Heart right ventricle (tissue), 16 donors: ENCODE measurements at regions not wholly inside any gene's neighbourhood (a gene's known extent, or its start where the extent isn't known, plus 50 kb on each side); places are given as distances from the start of the nearest gene placed in this dataset.

Source experiments
- ATAC-seq, 8 donors: fragments of 200-7000 bp; cut with Tn5 transposase; one replicate each; pipeline ENCODE4 v1.9.1; 2020; ENCODE audit warnings: mild to moderate bottlenecking in 8 of 8, moderate library complexity in 8 of 8, moderate number of reproducible peaks in 1 of 8
- DNase-seq, 2 donors: peaks; one replicate each; pipeline ENCODE4 v3.0.0-alpha.2; 2020
- H3K27ac ChIP-seq, 10 donors: fragments of 200-600 bp; sonication (generic) in 2 of 10; one replicate each; pipeline versions ENCODE4 v1.5.0 to v1.8.0; 2020 to 2022; ENCODE audit warnings: mild to moderate bottlenecking in 3 of 10
- H3K27me3 ChIP-seq, 7 donors: fragments of 200-600 bp; one replicate each; pipeline ENCODE4 v1.8.0; 2021 to 2022; ENCODE audit warnings: mild to moderate bottlenecking in 2 of 7
- H3K36me3 ChIP-seq, 9 donors: fragments of 200-600 bp; sonication (generic) in 1 of 9; one replicate each; pipeline versions ENCODE4 v1.5.0 to v1.8.0; 2020 to 2022; ENCODE audit warnings: mild to moderate bottlenecking in 2 of 9
- H3K4me1 ChIP-seq, 9 donors: fragments of 200-600 bp; sonication (generic) in 1 of 9; one replicate each; pipeline versions ENCODE4 v1.5.0 to v1.8.0; 2020 to 2022; ENCODE audit warnings: mild to moderate bottlenecking in 4 of 9
- H3K4me3 ChIP-seq, 10 donors: fragments of 200-600 bp; sonication (generic) in 2 of 10; one replicate each; pipeline versions ENCODE4 v1.5.0 to v1.8.0; 2020 to 2022; ENCODE audit warnings: mild to moderate bottlenecking in 7 of 10, moderate library complexity in 2 of 10
- H3K9me3 ChIP-seq, 11 donors: fragments of 200-600 bp in 10 of 11; sonication (generic) in 2 of 11; one replicate each; pipeline versions ENCODE4 v1.5.0 to v1.8.0; 2013 to 2022; ENCODE audit warnings: mild to moderate bottlenecking in 2 of 11, control low read depth in 1 of 11, moderate library complexity in 1 of 11
- WGBS, 2 donors: extraction: QIAGEN DNeasy Blood & Tissue Kit; methylation state at CpG; one replicate each; pipeline ENCODE4 v1.1.7; 2013; ENCODE audit warnings: inconsistent platforms in 1 of 2; 5-methylcytosine and 5-hydroxymethylcytosine counted together
- intact Hi-C, 10 donors: fragments of 100-400 bp; cut with DNase I; formaldehyde crosslinking; loops; one replicate each; pipeline versions ENCODE4 v1.11.1 to v1.14.2; 2022
- TF ChIP-seq, protein P1 (sequence below), 9 donors: fragments of 200-600 bp; sonication (generic) in 2 of 9; IDR thresholded peaks; one replicate each; pipeline versions ENCODE4 v1.5.0 to v1.8.0; 2021 to 2022; ENCODE audit warnings: antibody characterized with exemption in 9 of 9, mild to moderate bottlenecking in 5 of 9, moderate library complexity in 1 of 9
- donor health status: Arrhythmogenic right ventricular cardiomyopathy.
- donor health status: ischemic (EF 13 %, LVEDD 7.1; RV severe dilation, severe dysfunction).
- donor health status: healthy with polysubstance abuse.
- donor health status: DM: no; HTN: yes; CAD: no.
- donor health status: DM: no; HTN: no; CAD: no.
- donor health status: ischemic (EF 25% LVEDD 6.9; RV normal size, moderate dysfunction).
- donor health status: ischemic (EF 25% LVEDD 5.7; RV mildly dilated, moderate dysfunction).
- donor health status: healthy.
- donor health status: DM: yes; HTN: yes; CAD: no.
- donor health status: Ischemic cardiomyopathy.
- donor health status: ischemic (EF 35%, LVEDD 5.7; RV mildly dilated, moderate dysfunction).
- donor health status: nonischemic (EF 11% LVEDD 7.7; RV severe dilation, severe dysfunction).
- donor health status: DM: yes; HTN: yes; CAD: no.
- donor health status: PGD.
- donor health status: ischemic (EF 29% LVEDD 5.4; RV normal size, mild dysfunction).
- donor health status: nonischemic (EF 23%, LVEDD 6.1; RV moderate dilation, normal function).

DNA sequence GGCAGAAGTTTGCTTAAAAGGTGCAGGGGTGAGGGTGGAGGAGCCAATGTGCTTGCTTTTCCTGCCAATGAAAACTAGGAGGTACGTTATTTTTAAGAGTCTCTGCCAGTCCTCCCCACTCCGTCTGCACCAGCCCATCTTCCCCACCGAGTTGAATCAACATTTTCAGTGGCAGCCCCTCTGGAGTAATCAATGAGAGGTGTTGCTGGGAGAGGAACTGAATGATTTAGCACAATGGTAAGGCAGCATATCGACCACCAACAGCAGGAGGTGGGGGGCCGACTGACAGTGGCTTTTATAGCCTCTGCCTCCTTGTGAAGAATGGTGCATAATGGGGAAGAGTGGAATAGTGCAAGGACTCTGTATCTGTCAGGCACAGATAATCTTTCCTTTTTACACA, 1465.0 kb upstream of the GOT2 start:
- Histone ChIP-seq H3K27ac (no peak overlapping the region), H3K9me3 (peaks cover 0 to 5% (median 0%) of the 10 kb centered on the region in 11 donors), H3K4me1 (peaks cover 0 to 6% (median 0%) of the 10 kb centered on the region in 9 donors), H3K27me3 (peaks cover 0 to 3% (median 0%) of the 10 kb centered on the region in 7 donors), H3K36me3 (no peaks in the 10 kb centered on the region), H3K4me3 (no peak overlapping the region)
- WGBS, 2 donors, result 29 to 33% methylated on average over 5 of the region's 5 CpGs
- DNase-seq (no peak), ATAC-seq (no peak)
- intact Hi-C loops, result no loop called here
- TF ChIP-seq, protein P1, sequence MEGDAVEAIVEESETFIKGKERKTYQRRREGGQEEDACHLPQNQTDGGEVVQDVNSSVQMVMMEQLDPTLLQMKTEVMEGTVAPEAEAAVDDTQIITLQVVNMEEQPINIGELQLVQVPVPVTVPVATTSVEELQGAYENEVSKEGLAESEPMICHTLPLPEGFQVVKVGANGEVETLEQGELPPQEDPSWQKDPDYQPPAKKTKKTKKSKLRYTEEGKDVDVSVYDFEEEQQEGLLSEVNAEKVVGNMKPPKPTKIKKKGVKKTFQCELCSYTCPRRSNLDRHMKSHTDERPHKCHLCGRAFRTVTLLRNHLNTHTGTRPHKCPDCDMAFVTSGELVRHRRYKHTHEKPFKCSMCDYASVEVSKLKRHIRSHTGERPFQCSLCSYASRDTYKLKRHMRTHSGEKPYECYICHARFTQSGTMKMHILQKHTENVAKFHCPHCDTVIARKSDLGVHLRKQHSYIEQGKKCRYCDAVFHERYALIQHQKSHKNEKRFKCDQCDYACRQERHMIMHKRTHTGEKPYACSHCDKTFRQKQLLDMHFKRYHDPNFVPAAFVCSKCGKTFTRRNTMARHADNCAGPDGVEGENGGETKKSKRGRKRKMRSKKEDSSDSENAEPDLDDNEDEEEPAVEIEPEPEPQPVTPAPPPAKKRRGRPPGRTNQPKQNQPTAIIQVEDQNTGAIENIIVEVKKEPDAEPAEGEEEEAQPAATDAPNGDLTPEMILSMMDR (IDR thresholded peaks at IDR 0.05), result no peak

DNA sequence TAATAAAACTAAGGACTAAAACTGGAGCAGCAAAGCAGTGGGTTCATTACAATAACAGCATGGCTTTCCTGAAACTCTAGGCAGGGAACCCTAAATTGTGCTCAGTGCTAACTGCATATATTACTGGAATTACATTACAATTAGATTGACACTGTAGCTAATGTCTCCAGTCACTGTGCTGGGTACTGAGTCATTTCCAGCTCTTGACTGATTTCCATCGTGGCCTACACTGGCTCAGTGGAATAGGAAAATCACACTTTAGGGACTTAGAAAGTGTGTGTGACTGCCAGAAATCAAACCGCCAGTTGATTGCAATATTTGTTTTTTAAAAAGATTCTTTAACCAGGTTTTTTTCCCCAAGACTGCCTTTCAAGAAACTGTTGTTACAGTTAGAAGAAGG, 1447.4 kb upstream of the GOT2 start:
- Histone ChIP-seq H3K27me3 (no peaks in the 10 kb centered on the region), H3K9me3 (no peaks in the 10 kb centered on the region), H3K4me1 (no peaks in the 10 kb centered on the region), H3K36me3 (no peaks in the 10 kb centered on the region), H3K27ac (no peak overlapping the region), H3K4me3 (no peak overlapping the region)
- DNase-seq (no peak), ATAC-seq (no peak)
- intact Hi-C loops, result no loop called here
- TF ChIP-seq, protein P1 (IDR thresholded peaks at IDR 0.05), result no peak
- WGBS, 2 donors, result 54 to 72% methylated on average over 2 of the region's 2 CpGs

DNA sequence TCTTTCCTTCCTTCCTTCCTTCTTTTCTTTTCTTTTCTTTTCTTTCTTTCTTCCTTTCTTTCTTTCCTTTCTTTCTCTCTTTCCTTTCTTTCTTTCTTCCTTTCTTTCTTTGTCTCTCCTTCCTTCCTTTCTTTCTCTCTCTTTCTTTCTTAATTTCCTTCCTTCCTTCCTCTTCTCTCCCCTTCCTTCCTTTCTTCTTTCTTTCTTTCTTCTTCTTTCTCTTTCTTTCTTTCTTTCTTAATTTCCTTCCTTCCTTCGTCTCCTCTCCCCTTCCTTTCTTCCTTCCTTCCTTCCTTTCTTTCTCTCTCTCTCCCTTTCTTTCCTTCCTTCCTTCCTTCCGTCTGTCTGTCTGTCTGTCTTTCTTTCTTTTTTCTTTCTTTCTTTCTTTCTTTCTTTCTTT, 1446.5 kb upstream of the GOT2 start:
- WGBS, 2 donors, result 63 to 83% methylated on average over 2 of the region's 2 CpGs
- no peak for DNase-seq
- H3K36me3 ChIP-seq, result no peaks in the 10 kb centered on the region
- H3K27me3 ChIP-seq, result no peaks in the 10 kb centered on the region
- no peaks in the 10 kb centered on the region for H3K9me3 ChIP-seq
- H3K27ac ChIP-seq, result no peak overlapping the region
- intact Hi-C loops, result no loop called here
- no peak for ATAC-seq
- no peaks in the 10 kb centered on the region for H3K4me1 ChIP-seq
- TF ChIP-seq, protein P1 (IDR thresholded peaks at IDR 0.05), result no peak
- no peak overlapping the region for H3K4me3 ChIP-seq

DNA sequence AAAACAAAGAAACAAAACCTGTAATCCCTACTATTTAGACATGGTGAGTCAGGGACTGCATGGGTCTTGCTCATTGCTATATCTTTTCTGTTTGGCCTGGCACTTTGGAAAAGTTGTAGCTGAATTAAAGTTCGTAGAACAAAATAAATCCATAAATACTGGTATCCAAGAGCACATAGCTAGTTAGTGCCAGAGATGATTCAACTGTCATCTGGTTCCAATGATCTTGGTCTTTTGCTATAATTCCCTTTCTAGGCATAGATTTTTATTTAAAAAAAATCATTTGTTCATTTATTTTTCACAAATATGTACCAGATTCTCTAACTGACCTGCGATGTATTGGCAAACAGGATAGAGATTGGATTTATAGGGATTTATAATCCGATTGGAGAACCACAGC, 1436.1 kb upstream of the GOT2 start:
- Histone ChIP-seq H3K27ac (no peak overlapping the region), H3K27me3 (no peaks in the 10 kb centered on the region), H3K4me3 (no peak overlapping the region), H3K4me1 (no peaks in the 10 kb centered on the region), H3K36me3 (no peaks in the 10 kb centered on the region), H3K9me3 (no peaks in the 10 kb centered on the region)
- intact Hi-C loops, result no loop called here
- ATAC-seq, result no peak
- no peak for DNase-seq
- WGBS, 2 donors, result 68 to 87% methylated on average over 3 of the region's 3 CpGs
- TF ChIP-seq, protein P1 (IDR thresholded peaks at IDR 0.05), result no peak

DNA sequence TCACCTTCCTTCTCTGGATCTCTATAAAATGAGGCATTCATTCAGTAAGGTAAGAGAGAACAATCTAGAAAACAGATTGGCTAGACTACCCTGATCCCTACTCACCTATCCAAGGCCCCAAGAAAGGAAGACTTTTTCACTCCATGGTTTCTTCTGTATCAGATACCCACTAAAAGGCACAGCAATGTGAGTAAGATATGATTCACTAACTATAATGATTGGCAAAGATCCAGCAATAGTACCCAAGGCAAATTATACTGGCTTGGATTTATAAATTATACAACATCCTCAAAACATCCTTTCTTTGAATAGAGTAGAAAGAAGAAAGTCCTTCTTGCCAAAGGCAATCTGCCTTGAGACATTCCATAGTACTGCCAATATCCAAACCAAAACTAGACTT, 1432.0 kb upstream of the GOT2 start:
- Histone ChIP-seq H3K9me3 (no peaks in the 10 kb centered on the region), H3K27ac (no peak overlapping the region), H3K4me3 (no peak overlapping the region), H3K36me3 (no peaks in the 10 kb centered on the region), H3K27me3 (no peaks in the 10 kb centered on the region), H3K4me1 (no peaks in the 10 kb centered on the region)
- intact Hi-C loops, result no loop called here
- no peak for DNase-seq
- TF ChIP-seq, protein P1 (IDR thresholded peaks at IDR 0.05), result no peak
- no peak for ATAC-seq
